Activated CD4-positive, alpha-beta memory T cell treated with anti-CD3 and anti-CD28 coated beads, Interleukin-2, amount 10 ng/mL, durations not matched to agents 7 days and 5 days (primary cell): ENCODE measurements at regions not wholly inside any gene's neighbourhood (a gene's known extent, or its start where the extent isn't known, plus 50 kb on each side); places are given as distances from the start of the nearest gene placed in this dataset.
"Not testable (repeated sequence)": the region's sequence is repeated elsewhere in the genome, so short reads cannot be mapped to it uniquely, and the experiment has no call there.

Experiments
- CTCF ChIA-PET: fragments of 350-600 bp; sonication (Branson Sonifier 250); formaldehyde crosslinking; loops from one replicate; lab custom pipeline; 2021; ENCODE audit warnings: antibody characterized with exemption, inconsistent platforms; lab: Charles Lee
- POLR2A ChIA-PET: fragments of 350-600 bp; sonication (Branson Sonifier 250); formaldehyde crosslinking; loops from one replicate; lab custom pipeline; 2021; ENCODE audit warnings: antibody characterized with exemption; lab: Charles Lee
- DNase-seq: peaks from one replicate; pipeline ENCODE4 v3.0.0-alpha.2; 2020
- H3K27ac Mint-ChIP-seq: one replicate; pipeline ENCODE4 v1.8.0; 2021; ENCODE audit warnings: mild to moderate bottlenecking, mixed read lengths
- H3K27me3 Mint-ChIP-seq: one replicate; pipeline ENCODE4 v1.8.0; 2021; ENCODE audit warnings: mixed read lengths
- H3K36me3 Mint-ChIP-seq: one replicate; pipeline ENCODE4 v1.8.0; 2021; ENCODE audit warnings: low read depth, mixed read lengths
- H3K4me1 Mint-ChIP-seq: one replicate; pipeline ENCODE4 v1.8.0; 2021; ENCODE audit warnings: mixed read lengths
- H3K4me3 Mint-ChIP-seq: one replicate; pipeline ENCODE4 v1.8.0; 2021; ENCODE audit warnings: mild to moderate bottlenecking, mixed read lengths
- H3K9me3 Mint-ChIP-seq: one replicate; pipeline ENCODE4 v1.8.0; 2021; ENCODE audit warnings: mixed read lengths

DNA sequence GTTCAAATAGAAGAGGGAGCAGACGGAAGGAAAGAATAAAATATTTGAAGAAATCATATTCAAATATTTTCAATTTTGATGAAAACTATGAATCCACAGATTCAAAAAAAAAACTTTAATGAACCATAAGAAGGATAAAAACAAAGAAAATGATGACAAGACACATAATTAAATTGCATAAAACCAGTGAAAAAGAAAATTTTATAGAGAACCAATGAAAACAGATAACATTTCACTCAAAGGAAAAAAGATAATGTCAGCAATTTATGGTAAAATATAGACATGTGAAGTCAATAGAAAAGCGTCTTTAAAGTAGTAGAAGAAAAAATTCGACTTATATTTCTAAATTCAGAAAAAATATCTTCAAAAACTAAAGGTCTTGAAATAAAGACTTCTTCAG is 546.5 kb upstream of the ATXN7L3B start:
- H3K27me3 Mint-ChIP-seq: no peaks in the 10 kb centered on the region
- no peaks in the 10 kb centered on the region for H3K36me3 Mint-ChIP-seq
- no peak overlapping the region for H3K4me3 Mint-ChIP-seq
- ChIA-PET CTCF (no interaction called here), POLR2A (no interaction called here)
- H3K4me1 Mint-ChIP-seq: no peaks in the 10 kb centered on the region
- H3K27ac Mint-ChIP-seq: no peak overlapping the region
- DNase-seq: no peak
- peaks cover 3% of the 10 kb centered on the region for H3K9me3 Mint-ChIP-seq

DNA sequence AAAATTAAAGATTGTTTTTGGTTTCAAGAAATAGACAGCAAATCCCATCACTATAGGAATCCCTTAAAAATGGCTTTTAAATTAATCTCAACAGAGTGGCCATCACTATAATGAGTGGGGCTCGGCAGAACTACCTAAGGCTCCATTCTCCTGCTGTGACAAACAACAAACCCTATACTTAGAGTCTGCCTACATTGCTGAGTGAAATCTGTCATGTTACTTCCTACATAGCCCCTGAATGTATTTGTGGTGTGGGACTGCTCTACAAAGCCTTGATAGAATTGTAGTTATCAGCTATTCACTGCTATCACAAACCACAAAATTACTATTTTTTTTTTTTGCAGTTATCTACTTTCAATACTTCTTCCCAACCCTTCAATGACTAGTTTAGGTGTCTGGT is 538.7 kb upstream of the ATXN7L3B start:
- H3K9me3 Mint-ChIP-seq: no peaks in the 10 kb centered on the region
- ChIA-PET CTCF (no interaction called here), POLR2A (no interaction called here)
- no peak overlapping the region for H3K27ac Mint-ChIP-seq
- no peaks in the 10 kb centered on the region for H3K4me1 Mint-ChIP-seq
- no peak for DNase-seq
- H3K4me3 Mint-ChIP-seq: no peak overlapping the region
- H3K27me3 Mint-ChIP-seq: no peaks in the 10 kb centered on the region
- H3K36me3 Mint-ChIP-seq: no peaks in the 10 kb centered on the region

DNA sequence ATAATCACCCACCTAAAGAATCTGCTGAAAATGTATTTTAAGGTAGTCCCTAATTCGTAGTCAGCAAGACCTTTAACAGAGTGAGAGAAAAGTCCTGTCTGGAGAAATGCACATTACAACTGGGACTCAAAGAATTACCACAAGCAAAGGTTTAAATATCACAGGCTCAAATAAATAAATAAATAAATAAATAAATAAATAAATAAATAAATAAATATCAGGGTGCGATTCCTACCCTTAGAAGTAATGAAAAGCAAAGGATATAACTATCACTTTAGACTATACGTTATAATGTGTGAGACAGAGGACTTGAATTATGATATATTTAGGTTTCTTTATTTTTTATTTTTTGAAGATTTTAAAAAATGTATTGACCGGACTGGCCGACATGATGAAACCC is 522.5 kb upstream of the ATXN7L3B start:
- no peaks in the 10 kb centered on the region for H3K4me1 Mint-ChIP-seq
- ChIA-PET POLR2A (no interaction called here), CTCF (no interaction called here)
- no peaks in the 10 kb centered on the region for H3K36me3 Mint-ChIP-seq
- no peaks in the 10 kb centered on the region for H3K9me3 Mint-ChIP-seq
- no peaks in the 10 kb centered on the region for H3K27me3 Mint-ChIP-seq
- no peak overlapping the region for H3K4me3 Mint-ChIP-seq
- H3K27ac Mint-ChIP-seq: no peak overlapping the region
- no peak for DNase-seq

DNA sequence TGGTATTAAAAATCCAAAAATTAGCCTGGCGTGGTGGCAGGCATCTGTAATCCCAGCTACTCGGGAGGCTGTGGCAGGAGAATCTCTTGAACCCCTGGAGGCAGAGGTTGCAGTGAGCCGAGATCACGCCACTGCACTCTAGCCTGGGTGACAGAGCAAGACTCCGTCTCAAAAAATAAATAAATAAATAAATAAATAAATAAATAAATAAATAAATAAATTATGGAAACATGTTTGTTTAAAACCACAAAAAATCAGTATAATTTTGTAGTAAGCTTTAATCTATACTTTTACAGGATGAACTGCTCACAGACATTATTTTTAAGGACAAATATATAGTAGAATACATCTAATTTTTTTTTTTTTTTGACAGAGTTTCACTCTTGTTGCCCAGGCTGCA is 521.3 kb upstream of the ATXN7L3B start:
- H3K4me1 Mint-ChIP-seq, H3K9me3 Mint-ChIP-seq, POLR2A ChIA-PET: not testable (repeated sequence)

DNA sequence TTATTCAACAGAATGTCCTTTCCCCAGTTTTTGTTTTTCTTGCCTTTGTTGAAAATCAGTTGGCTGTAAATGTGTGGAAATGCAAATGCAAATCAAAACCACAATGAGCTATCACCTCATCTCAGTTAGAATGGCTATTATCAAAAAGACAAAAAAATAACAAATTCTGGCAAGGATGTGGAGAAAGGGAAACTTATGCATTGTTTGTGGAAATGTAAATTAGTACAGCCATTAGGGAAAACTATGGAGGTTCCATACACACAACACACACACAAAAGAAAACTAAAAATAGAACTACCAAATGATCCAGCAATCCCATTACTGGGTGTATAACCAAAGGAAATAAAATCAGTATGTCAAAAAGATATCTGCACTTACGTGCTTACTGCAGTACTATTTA is 518.8 kb upstream of the ATXN7L3B start:
- DNase-seq: no peak
- no peaks in the 10 kb centered on the region for H3K27me3 Mint-ChIP-seq
- H3K4me3 Mint-ChIP-seq: no peak overlapping the region
- no peaks in the 10 kb centered on the region for H3K36me3 Mint-ChIP-seq
- ChIA-PET POLR2A (no interaction called here), CTCF (no interaction called here)
- no peaks in the 10 kb centered on the region for H3K4me1 Mint-ChIP-seq
- no peak overlapping the region for H3K27ac Mint-ChIP-seq
- no peaks in the 10 kb centered on the region for H3K9me3 Mint-ChIP-seq

More for the DNA sequence above, 521.3 kb upstream of the ATXN7L3B start:
- H3K36me3 Mint-ChIP-seq, CTCF ChIA-PET, H3K27ac Mint-ChIP-seq, H3K27me3 Mint-ChIP-seq, H3K4me3 Mint-ChIP-seq, DNase-seq: not testable (repeated sequence)

DNA sequence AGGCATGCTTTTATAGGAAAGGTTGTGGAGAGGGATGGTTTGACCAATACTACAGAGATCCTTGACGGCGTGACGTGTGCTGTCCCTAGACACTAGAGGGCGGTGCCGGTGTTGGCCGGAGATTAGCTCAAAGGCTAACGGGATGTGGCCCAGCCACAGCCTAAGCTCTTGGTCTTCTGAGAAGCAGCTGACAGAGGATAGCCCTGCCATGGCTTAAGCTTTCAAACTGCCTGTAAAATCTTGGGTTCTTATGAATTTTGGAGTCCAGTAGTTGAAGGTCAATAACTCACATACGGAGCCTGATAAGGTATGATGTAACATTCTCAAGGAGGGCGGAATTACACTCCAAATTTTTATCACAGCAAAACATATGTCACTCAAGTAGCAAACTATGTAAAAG is 515.7 kb upstream of the ATXN7L3B start:
- DNase-seq: peak; percentile 19
- no peaks in the 10 kb centered on the region for H3K4me1 Mint-ChIP-seq
- H3K4me3 Mint-ChIP-seq: no peak overlapping the region
- no peaks in the 10 kb centered on the region for H3K36me3 Mint-ChIP-seq
- no peak overlapping the region for H3K27ac Mint-ChIP-seq
- POLR2A ChIA-PET: no interaction called here
- H3K9me3 Mint-ChIP-seq: no peaks in the 10 kb centered on the region
- no peaks in the 10 kb centered on the region for H3K27me3 Mint-ChIP-seq
- CTCF ChIA-PET: no interaction called here

DNA sequence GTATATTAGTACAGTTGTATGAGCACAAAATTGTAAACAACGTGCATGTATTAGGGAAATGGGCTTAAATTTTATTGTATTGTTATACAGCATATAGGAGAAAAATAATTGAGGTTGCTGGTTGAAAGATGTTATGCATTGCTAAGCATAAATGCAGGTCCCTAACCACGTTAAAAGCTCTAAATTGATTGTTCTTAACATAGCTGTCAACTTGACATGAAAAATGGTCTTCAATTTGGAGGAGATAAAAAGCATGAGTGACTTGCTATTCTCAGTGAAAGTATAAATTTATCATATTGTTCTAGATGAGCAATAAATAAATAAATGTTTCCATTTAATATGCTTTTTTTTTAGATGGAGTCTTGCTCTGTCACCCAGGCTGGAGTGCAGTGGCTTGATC is 506.6 kb upstream of the ATXN7L3B start:
- no peaks in the 10 kb centered on the region for H3K4me1 Mint-ChIP-seq
- ChIA-PET CTCF (no interaction called here), POLR2A (no interaction called here)
- H3K27ac Mint-ChIP-seq: no peak overlapping the region
- H3K4me3 Mint-ChIP-seq: no peak overlapping the region
- no peak for DNase-seq
- peaks cover 3% of the 10 kb centered on the region for H3K9me3 Mint-ChIP-seq
- no peaks in the 10 kb centered on the region for H3K27me3 Mint-ChIP-seq
- no peaks in the 10 kb centered on the region for H3K36me3 Mint-ChIP-seq

DNA sequence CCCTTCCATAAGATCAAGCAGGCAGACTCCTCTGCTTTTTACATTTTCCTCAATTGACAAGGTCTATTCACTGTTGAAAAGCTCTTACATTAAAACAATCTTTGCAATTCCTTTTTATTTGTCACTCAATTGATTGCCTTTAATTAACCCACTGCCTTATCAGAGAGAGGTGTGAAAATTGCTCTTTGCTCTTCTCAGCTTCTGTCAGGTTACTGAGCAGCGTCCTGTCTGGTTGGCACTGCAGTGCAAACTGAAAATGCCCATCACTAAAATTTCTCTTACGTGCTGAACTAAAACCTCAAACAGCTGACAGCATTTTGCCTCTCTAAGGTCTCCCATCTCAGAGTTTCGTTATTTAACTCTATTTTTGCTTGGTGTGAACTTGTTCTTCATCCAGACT is 504.1 kb upstream of the ATXN7L3B start:
- Mint-ChIP-seq H3K4me3 (no peak overlapping the region), H3K27me3 (no peaks in the 10 kb centered on the region), H3K27ac (no peak overlapping the region), H3K4me1 (no peaks in the 10 kb centered on the region), H3K36me3 (no peaks in the 10 kb centered on the region), H3K9me3 (peaks cover 11% of the 10 kb centered on the region)
- POLR2A ChIA-PET: no interaction called here
- DNase-seq: no peak
- CTCF ChIA-PET: no interaction called here

DNA sequence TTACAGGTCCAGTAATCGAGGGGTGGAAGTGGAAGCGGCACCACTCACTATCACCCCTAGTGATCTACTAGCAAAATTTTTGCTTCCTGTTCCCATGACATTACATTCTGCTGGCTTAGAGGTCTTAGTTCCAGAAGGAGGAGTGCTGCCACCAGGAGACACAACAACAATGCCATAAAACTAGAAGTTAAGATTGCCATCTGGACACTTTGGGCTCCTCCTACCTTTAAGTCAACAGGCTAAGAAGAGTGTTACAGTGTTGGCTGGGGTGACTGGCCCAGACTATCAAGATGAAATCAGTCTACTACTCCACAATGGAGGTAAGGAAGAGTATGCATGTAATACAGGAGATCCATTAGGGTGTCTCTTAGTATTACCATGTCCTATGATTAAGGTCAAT is 498.5 kb upstream of the ATXN7L3B start:
- peaks cover 13% of the 10 kb centered on the region for H3K9me3 Mint-ChIP-seq
- H3K4me1 Mint-ChIP-seq, H3K27me3 Mint-ChIP-seq, CTCF ChIA-PET, POLR2A ChIA-PET, DNase-seq, H3K27ac Mint-ChIP-seq, H3K4me3 Mint-ChIP-seq, H3K36me3 Mint-ChIP-seq: not testable (repeated sequence)

DNA sequence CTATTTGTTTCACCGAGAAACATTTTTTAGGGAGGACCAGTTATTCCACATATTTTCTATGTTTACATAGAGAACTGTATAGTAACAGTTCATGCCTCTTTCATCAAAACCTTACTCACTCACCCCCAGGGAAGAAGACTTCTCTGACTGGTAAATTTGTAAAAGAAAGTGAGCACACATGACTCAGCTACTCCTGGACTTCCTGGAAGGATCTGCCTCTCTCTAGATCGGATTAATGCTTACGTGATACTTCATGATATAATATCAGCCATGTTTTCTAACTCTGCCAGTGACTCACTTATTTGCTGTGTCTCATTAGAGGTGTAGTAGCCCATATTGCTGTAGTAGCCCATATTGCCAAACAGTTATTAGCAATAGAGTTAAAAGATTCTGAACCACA is 494.3 kb upstream of the ATXN7L3B start:
- Mint-ChIP-seq H3K27ac (no peak overlapping the region), H3K4me1 (no peaks in the 10 kb centered on the region), H3K27me3 (no peaks in the 10 kb centered on the region), H3K4me3 (no peak overlapping the region), H3K9me3 (peaks cover 2% of the 10 kb centered on the region), H3K36me3 (no peaks in the 10 kb centered on the region)
- ChIA-PET POLR2A (no interaction called here), CTCF (no interaction called here)
- DNase-seq: no peak

DNA sequence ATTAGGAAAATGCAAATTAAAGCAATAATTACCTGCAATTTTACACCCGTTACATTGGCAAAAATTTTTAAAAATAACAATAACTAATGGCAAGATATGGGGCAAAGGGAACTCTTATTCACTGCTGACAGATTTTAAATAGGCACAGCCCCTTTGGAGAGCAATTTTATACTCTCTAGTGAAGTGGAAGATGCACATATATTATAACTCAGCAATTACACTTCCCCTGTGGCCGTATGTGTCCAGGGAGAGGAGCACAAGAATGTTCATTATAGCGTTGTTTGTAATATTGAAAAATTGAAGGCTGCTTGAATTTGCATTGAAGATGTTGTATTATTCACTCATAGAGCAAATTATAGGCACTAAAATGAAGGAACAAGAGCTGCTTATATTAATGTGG is 488.3 kb upstream of the ATXN7L3B start:
- H3K27me3 Mint-ChIP-seq: no peaks in the 10 kb centered on the region
- no peaks in the 10 kb centered on the region for H3K9me3 Mint-ChIP-seq
- H3K4me1 Mint-ChIP-seq: no peaks in the 10 kb centered on the region
- no peaks in the 10 kb centered on the region for H3K36me3 Mint-ChIP-seq
- H3K4me3 Mint-ChIP-seq: no peak overlapping the region
- CTCF ChIA-PET: no interaction called here
- no peak overlapping the region for H3K27ac Mint-ChIP-seq
- no peak for DNase-seq
- POLR2A ChIA-PET: no interaction called here

DNA sequence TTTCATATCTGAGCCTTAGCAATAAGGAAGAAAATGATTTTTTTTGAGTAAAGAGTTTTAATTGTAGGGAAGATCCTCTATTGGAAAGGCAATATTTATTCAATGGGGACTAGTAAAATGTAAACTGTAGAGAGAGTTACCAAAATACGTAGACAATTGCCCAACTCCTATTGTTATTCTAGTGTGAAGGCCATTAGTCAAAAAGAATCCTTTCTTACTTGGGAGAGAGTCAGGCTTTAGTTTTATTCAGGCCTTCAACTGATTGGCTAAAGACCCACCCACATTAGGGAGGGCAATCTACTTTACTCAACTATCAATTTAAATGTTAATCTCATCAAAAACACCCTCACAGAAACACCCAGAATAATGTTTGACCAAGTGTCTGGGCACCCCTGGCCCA is 485.8 kb upstream of the ATXN7L3B start:
- Mint-ChIP-seq H3K36me3 (no peaks in the 10 kb centered on the region), H3K27ac (no peak overlapping the region), H3K27me3 (no peaks in the 10 kb centered on the region), H3K9me3 (no peaks in the 10 kb centered on the region), H3K4me1 (no peaks in the 10 kb centered on the region), H3K4me3 (no peak overlapping the region)
- DNase-seq: no peak
- ChIA-PET CTCF (no interaction called here), POLR2A (no interaction called here)

DNA sequence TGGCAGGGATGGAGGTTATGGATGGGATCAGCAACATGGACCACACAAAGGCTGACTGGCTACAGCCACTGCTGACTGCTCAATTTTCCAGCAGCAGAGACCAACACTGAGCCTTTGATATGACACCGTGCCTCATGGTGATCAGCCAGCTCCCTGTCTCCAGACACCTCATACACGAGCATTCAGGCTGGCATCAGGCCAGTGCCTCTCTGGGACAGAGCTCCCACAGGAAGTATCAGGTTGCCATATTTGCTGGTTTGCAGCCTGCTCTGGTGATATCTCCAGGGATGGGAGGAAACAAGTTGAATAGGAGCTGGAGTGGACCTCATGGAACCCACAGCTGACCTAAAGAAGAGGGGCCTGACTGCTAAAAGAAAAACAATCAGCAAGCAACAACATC is 471.2 kb upstream of the ATXN7L3B start:
- Mint-ChIP-seq H3K27ac (no peak overlapping the region), H3K27me3 (no peaks in the 10 kb centered on the region), H3K4me1 (no peaks in the 10 kb centered on the region), H3K4me3 (no peak overlapping the region), H3K9me3 (peaks cover 28% of the 10 kb centered on the region), H3K36me3 (no peaks in the 10 kb centered on the region)
- no peak for DNase-seq
- CTCF ChIA-PET: no interaction called here
- POLR2A ChIA-PET: no interaction called here

DNA sequence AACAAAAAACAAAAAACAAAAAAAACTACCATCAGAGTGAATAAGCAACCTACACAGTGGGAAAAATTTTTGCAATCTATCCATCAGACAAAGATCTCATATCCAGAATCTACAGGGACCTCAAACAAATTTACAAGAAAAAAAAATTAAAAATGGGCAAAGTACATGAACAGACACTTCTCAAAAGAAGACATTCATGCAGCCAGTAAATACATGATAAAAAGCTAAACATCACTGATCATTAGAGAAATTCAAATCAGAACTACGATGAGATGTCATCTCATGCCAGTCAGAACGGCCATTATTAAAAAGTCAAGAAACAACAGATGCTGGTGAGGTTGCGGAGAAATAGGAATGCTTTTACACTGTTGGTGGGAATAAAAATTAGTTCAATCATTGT is 466.5 kb upstream of the ATXN7L3B start:
- Mint-ChIP-seq H3K4me1 (no peaks in the 10 kb centered on the region), H3K9me3 (peaks cover 21% of the 10 kb centered on the region), H3K36me3 (no peaks in the 10 kb centered on the region), H3K4me3 (no peak overlapping the region), H3K27ac (no peak overlapping the region), H3K27me3 (no peaks in the 10 kb centered on the region)
- DNase-seq: no peak
- CTCF ChIA-PET: no interaction called here
- POLR2A ChIA-PET: no interaction called here

DNA sequence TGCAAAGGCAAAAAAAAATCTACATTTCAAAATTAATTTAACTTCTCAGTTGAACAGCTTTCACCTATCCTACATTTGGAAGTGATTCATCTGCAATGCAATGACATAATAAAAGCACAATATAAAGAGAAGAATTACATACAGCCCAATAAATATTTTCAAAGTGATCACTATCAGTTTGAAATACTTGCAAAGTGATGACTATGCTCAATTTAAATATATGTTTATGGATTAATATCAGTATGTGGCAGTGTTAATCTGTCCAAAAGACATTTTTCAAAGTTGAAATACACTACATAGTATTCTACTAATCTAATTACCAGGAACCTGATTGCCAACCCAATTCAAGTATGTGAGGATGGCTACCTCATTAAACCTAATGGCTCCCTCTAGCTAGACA is 460.7 kb upstream of the ATXN7L3B start:
- Mint-ChIP-seq H3K27me3 (no peaks in the 10 kb centered on the region), H3K27ac (no peak overlapping the region), H3K9me3 (no peaks in the 10 kb centered on the region), H3K4me3 (no peak overlapping the region), H3K36me3 (no peaks in the 10 kb centered on the region), H3K4me1 (no peaks in the 10 kb centered on the region)
- CTCF ChIA-PET: no interaction called here
- POLR2A ChIA-PET: no interaction called here
- DNase-seq: no peak
